Heart right ventricle (tissue), 16 donors: ENCODE measurements at regions not wholly inside any gene's neighbourhood (a gene's known extent, or its start where the extent isn't known, plus 50 kb on each side); places are given as distances from the start of the nearest gene placed in this dataset.

Experiments
- ATAC-seq, 8 donors: fragments of 200-7000 bp; cut with Tn5 transposase; one replicate each; pipeline ENCODE4 v1.9.1; 2020; ENCODE audit warnings: mild to moderate bottlenecking in 8 of 8, moderate library complexity in 8 of 8, moderate number of reproducible peaks in 1 of 8
- DNase-seq, 2 donors: peaks; one replicate each; pipeline ENCODE4 v3.0.0-alpha.2; 2020
- H3K27ac ChIP-seq, 10 donors: fragments of 200-600 bp; sonication (generic) in 2 of 10; one replicate each; pipeline versions ENCODE4 v1.5.0 to v1.8.0; 2020 to 2022; ENCODE audit warnings: mild to moderate bottlenecking in 3 of 10
- H3K27me3 ChIP-seq, 7 donors: fragments of 200-600 bp; one replicate each; pipeline ENCODE4 v1.8.0; 2021 to 2022; ENCODE audit warnings: mild to moderate bottlenecking in 2 of 7
- H3K36me3 ChIP-seq, 9 donors: fragments of 200-600 bp; sonication (generic) in 1 of 9; one replicate each; pipeline versions ENCODE4 v1.5.0 to v1.8.0; 2020 to 2022; ENCODE audit warnings: mild to moderate bottlenecking in 2 of 9
- H3K4me1 ChIP-seq, 9 donors: fragments of 200-600 bp; sonication (generic) in 1 of 9; one replicate each; pipeline versions ENCODE4 v1.5.0 to v1.8.0; 2020 to 2022; ENCODE audit warnings: mild to moderate bottlenecking in 4 of 9
- H3K4me3 ChIP-seq, 10 donors: fragments of 200-600 bp; sonication (generic) in 2 of 10; one replicate each; pipeline versions ENCODE4 v1.5.0 to v1.8.0; 2020 to 2022; ENCODE audit warnings: mild to moderate bottlenecking in 7 of 10, moderate library complexity in 2 of 10
- H3K9me3 ChIP-seq, 11 donors: fragments of 200-600 bp in 10 of 11; sonication (generic) in 2 of 11; one replicate each; pipeline versions ENCODE4 v1.5.0 to v1.8.0; 2013 to 2022; ENCODE audit warnings: mild to moderate bottlenecking in 2 of 11, control low read depth in 1 of 11, moderate library complexity in 1 of 11
- WGBS, 2 donors: extraction: QIAGEN DNeasy Blood & Tissue Kit; methylation state at CpG; one replicate each; pipeline ENCODE4 v1.1.7; 2013; ENCODE audit warnings: inconsistent platforms in 1 of 2; 5-methylcytosine and 5-hydroxymethylcytosine counted together
- intact Hi-C, 10 donors: fragments of 100-400 bp; cut with DNase I; formaldehyde crosslinking; loops; one replicate each; pipeline versions ENCODE4 v1.11.1 to v1.14.2; 2022
- TF ChIP-seq, protein P1 (sequence below), 9 donors: fragments of 200-600 bp; sonication (generic) in 2 of 9; IDR thresholded peaks; one replicate each; pipeline versions ENCODE4 v1.5.0 to v1.8.0; 2021 to 2022; ENCODE audit warnings: antibody characterized with exemption in 9 of 9, mild to moderate bottlenecking in 5 of 9, moderate library complexity in 1 of 9
- donor health status: Arrhythmogenic right ventricular cardiomyopathy.
- donor health status: ischemic (EF 13 %, LVEDD 7.1; RV severe dilation, severe dysfunction).
- donor health status: healthy with polysubstance abuse.
- donor health status: DM: no; HTN: yes; CAD: no.
- donor health status: DM: no; HTN: no; CAD: no.
- donor health status: ischemic (EF 25% LVEDD 6.9; RV normal size, moderate dysfunction).
- donor health status: ischemic (EF 25% LVEDD 5.7; RV mildly dilated, moderate dysfunction).
- donor health status: healthy.
- donor health status: DM: yes; HTN: yes; CAD: no.
- donor health status: Ischemic cardiomyopathy.
- donor health status: ischemic (EF 35%, LVEDD 5.7; RV mildly dilated, moderate dysfunction).
- donor health status: nonischemic (EF 11% LVEDD 7.7; RV severe dilation, severe dysfunction).
- donor health status: DM: yes; HTN: yes; CAD: no.
- donor health status: PGD.
- donor health status: ischemic (EF 29% LVEDD 5.4; RV normal size, mild dysfunction).
- donor health status: nonischemic (EF 23%, LVEDD 6.1; RV moderate dilation, normal function).

DNA sequence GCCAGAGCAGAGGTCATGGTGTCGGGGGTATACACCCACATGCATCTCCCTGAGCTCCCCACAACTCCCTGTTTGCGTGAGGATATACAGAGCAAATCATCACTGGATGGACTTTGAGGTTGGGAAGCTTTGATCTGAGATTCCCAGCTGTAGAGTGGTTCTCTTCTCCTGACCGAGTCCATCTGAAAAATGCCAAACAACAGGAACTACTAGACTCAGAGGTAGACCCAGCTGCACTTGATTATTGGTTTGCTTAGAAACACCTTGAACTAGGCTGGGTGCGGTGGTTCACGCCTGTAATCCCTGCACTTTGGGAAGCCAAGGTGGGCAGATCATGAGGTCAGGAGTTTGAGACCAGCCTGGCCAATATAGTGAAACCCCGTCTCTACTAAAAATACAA, 125.0 kb downstream of the UNC5CL start:
- H3K4me3 ChIP-seq = no peak overlapping the region
- intact Hi-C loops = no loop called here
- H3K4me1 ChIP-seq = peaks cover 0 to 7% (median 4%) of the 10 kb centered on the region in 9 donors
- H3K27ac ChIP-seq = no peak overlapping the region
- H3K9me3 ChIP-seq = peaks cover 0 to under 1% (median 0%) of the 10 kb centered on the region in 11 donors
- DNase-seq (no peak), ATAC-seq (no peak)
- H3K36me3 ChIP-seq = no peaks in the 10 kb centered on the region
- H3K27me3 ChIP-seq = no peaks in the 10 kb centered on the region
- TF ChIP-seq, protein P1, sequence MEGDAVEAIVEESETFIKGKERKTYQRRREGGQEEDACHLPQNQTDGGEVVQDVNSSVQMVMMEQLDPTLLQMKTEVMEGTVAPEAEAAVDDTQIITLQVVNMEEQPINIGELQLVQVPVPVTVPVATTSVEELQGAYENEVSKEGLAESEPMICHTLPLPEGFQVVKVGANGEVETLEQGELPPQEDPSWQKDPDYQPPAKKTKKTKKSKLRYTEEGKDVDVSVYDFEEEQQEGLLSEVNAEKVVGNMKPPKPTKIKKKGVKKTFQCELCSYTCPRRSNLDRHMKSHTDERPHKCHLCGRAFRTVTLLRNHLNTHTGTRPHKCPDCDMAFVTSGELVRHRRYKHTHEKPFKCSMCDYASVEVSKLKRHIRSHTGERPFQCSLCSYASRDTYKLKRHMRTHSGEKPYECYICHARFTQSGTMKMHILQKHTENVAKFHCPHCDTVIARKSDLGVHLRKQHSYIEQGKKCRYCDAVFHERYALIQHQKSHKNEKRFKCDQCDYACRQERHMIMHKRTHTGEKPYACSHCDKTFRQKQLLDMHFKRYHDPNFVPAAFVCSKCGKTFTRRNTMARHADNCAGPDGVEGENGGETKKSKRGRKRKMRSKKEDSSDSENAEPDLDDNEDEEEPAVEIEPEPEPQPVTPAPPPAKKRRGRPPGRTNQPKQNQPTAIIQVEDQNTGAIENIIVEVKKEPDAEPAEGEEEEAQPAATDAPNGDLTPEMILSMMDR (IDR thresholded peaks at IDR 0.05) = no peak
- WGBS, 2 donors = 79 to 87% methylated on average over 6 of the region's 6 CpGs

DNA sequence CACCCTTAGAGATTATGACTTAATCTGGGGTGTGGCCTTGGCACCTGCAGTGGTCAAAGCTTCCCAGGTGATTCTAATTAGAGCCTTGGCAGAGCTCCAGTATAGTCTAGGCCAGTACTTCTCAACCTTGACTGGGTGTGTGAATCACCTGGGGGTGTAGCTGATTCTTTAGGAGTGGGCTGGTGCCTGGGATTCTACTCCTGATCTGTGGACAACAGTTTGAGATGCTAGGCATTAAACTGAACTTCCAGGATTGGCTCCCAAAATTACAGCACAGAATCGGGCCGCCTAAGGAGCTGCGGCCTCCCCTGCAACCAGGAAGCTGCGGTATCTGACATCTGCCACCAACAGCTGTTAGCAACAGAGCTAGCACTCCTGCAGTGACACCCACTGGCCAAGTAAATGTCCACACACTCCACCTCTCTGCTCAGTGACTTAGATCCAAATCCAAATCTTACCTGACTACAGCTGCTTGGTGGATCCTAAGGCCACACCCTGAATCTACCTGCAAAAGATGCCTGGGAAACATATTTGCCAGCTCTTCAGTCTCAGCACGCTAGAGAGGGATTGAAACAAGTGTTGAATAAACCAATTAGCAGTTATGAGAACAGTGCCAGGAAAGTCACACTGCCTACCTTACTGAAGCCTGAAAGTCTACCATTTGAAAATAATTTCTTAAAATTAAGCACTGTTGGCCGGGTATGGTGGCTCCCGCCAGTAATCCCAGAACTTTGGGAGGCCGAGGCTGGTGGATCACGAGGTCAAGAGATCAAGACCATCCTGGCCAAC, 126.7 kb downstream of the UNC5CL start:
- Histone ChIP-seq H3K4me1 (peaks cover 0 to 15% (median 4%) of the 10 kb centered on the region in 9 donors), H3K27me3 (no peaks in the 10 kb centered on the region), H3K36me3 (no peaks in the 10 kb centered on the region), H3K27ac (peak overlapping the region in 1 of 10 donors; percentile 26), H3K9me3 (peaks cover 0 to 3% (median 0%) of the 10 kb centered on the region in 11 donors), H3K4me3 (no peak overlapping the region)
- ATAC-seq (peak; percentile 71 to 97 (median 88)), DNase-seq (peak in 1 of 2 donors; percentile 57)
- 52% methylated on average over 9 of the region's 9 CpGs for WGBS, 2 donors
- intact Hi-C loops = no loop called here
- TF ChIP-seq, protein P1 (IDR thresholded peaks at IDR 0.05) = peak in 7 of 9 donors; percentile 44 to 65 (median 61)

DNA sequence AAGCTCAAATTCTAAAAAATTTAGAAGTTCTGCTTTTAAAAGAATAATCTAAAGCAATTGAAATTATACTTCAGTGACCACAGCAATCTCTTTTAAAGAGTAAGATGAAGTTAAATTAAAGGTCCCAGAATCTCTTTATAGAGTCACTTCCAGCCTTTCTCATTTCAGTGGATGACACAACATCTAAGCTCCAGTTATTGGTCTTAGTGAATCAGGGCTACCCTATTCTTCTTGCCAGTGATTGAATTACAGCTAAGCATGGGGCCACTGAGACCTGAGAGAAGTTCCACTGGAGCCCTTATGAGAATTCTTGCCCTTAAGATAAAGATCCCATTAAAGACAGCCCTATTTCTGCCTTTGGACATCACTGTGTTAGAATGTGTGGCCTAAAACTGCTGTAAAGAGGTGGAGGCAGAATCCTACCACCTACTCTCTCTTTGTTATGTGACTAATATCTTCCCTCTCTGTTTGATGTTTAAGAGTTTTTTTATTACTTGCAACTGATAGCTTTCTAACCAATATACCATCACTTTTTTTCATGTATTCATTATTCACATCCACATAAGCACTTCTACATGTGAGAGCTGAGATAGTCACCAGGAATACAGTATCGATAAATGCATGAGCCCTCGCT, 128.6 kb downstream of the UNC5CL start:
- intact Hi-C loops = no loop called here
- Histone ChIP-seq H3K27me3 (no peaks in the 10 kb centered on the region), H3K4me1 (peaks cover 0 to 25% (median 7%) of the 10 kb centered on the region in 9 donors), H3K36me3 (no peaks in the 10 kb centered on the region), H3K4me3 (no peak overlapping the region), H3K9me3 (peaks cover 0 to 3% (median 0%) of the 10 kb centered on the region in 11 donors), H3K27ac (no peak overlapping the region)
- 95 to 99% methylated on average over 2 of the region's 2 CpGs for WGBS, 2 donors
- DNase-seq = no peak
- no peak for ATAC-seq
- TF ChIP-seq, protein P1 (IDR thresholded peaks at IDR 0.05) = no peak

DNA sequence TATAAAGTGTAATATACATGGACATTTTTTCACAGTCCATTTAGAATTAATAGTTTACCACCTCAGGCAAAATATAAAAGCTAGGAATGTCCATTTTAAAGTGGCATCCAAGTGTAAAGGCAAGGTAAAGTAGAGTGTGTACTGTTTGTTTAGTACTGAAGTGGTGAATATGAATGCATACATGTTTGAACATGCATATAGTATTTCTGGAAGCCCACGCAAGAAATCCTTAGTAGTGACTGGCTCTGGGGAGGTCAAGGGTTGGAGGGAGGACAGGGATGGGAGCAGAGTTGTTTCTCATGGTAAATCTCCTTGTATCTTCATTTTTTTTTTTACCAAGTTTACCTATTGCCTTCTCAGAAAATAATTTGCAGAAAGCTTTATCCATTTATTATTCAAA, 129.2 kb downstream of the UNC5CL start:
- Histone ChIP-seq H3K27me3 (no peaks in the 10 kb centered on the region), H3K36me3 (no peaks in the 10 kb centered on the region), H3K27ac (no peak overlapping the region), H3K4me3 (no peak overlapping the region), H3K9me3 (peaks cover 0 to 3% (median 0%) of the 10 kb centered on the region in 11 donors), H3K4me1 (peaks cover 0 to 25% (median 7%) of the 10 kb centered on the region in 9 donors)
- no peak for DNase-seq
- TF ChIP-seq, protein P1 (IDR thresholded peaks at IDR 0.05) = no peak
- intact Hi-C loops = loop anchor here in 1 of 10 donors (10.0 kb wide), 1 partner anchor 85 kb away; no protein-coding TSS in a partner anchor
- 85 to 94% methylated on average over 1 of the region's 1 CpG for WGBS, 2 donors
- no peak for ATAC-seq
